ENCODE measurements at regions not wholly inside any gene's neighbourhood (a gene's known extent, or its start where the extent isn't known, plus 50 kb on each side); places are given as distances from the start of the nearest gene placed in this dataset.
A peak's percentile ranks its signal among the peaks of the same experiment; 100 is the strongest.

GRCh38 chr22:27509132-27509920 lies 292.2 kb downstream of the MN1 start:
- in situ Hi-C loops (cut with HindIII; ENCODE audit: low pct_unique_long_range_greater_than_20kb, low sequenced_read_pairs): no loop called here
- no peak for DNase-seq (ENCODE audit: low read depth in 1 of 2, low spot score in 1 of 2)
- no peak for TF ChIP-seq JUND (IDR thresholded peaks at IDR 0.05; ENCODE audit: low read depth)

- in situ Hi-C loops (cut with HindIII; ENCODE audit: low pct_unique_long_range_greater_than_20kb, low sequenced_read_pairs): no loop called here
- no peak for TF ChIP-seq JUND (IDR thresholded peaks at IDR 0.05; ENCODE audit: low read depth)
- DNase-seq (ENCODE audit: low read depth in 1 of 2, low spot score in 1 of 2): no peak
Measured at GRCh38 chr22:27510024-27510423, 291.5 kb downstream of the MN1 start.

GRCh38 chr22:27512283-27512761 lies 289.2 kb downstream of the MN1 start:
- no peak for TF ChIP-seq JUND (IDR thresholded peaks at IDR 0.05; ENCODE audit: low read depth)
- no peak for DNase-seq (ENCODE audit: low read depth in 1 of 2, low spot score in 1 of 2)
- in situ Hi-C loops (cut with HindIII; ENCODE audit: low pct_unique_long_range_greater_than_20kb, low sequenced_read_pairs): no loop called here

GRCh38 chr22:27513021-27513420 lies 288.5 kb downstream of the MN1 start:
- TF ChIP-seq JUND (IDR thresholded peaks at IDR 0.05; ENCODE audit: low read depth): no peak
- in situ Hi-C loops (cut with HindIII; ENCODE audit: low pct_unique_long_range_greater_than_20kb, low sequenced_read_pairs): no loop called here
- DNase-seq (ENCODE audit: low read depth in 1 of 2, low spot score in 1 of 2): peak in 1 of 2 experiments; percentile 10

GRCh38 chr22:27514601-27515523 lies 286.7 kb downstream of the MN1 start:
- in situ Hi-C loops (cut with HindIII; ENCODE audit: low pct_unique_long_range_greater_than_20kb, low sequenced_read_pairs): no loop called here
- TF ChIP-seq JUND (IDR thresholded peaks at IDR 0.05; ENCODE audit: low read depth): no peak
- no peak for DNase-seq (ENCODE audit: low read depth in 1 of 2, low spot score in 1 of 2)

GRCh38 chr22:27517361-27518155 lies 284.0 kb downstream of the MN1 start:
- no peak for DNase-seq (ENCODE audit: low read depth in 1 of 2, low spot score in 1 of 2)
- TF ChIP-seq JUND (IDR thresholded peaks at IDR 0.05; ENCODE audit: low read depth): no peak
- in situ Hi-C loops (cut with HindIII; ENCODE audit: low pct_unique_long_range_greater_than_20kb, low sequenced_read_pairs): no loop called here

GRCh38 chr22:27518531-27519340 lies 282.8 kb downstream of the MN1 start:
- no peak for TF ChIP-seq JUND (IDR thresholded peaks at IDR 0.05; ENCODE audit: low read depth)
- DNase-seq (ENCODE audit: low read depth in 1 of 2, low spot score in 1 of 2): no peak
- in situ Hi-C loops (cut with HindIII; ENCODE audit: low pct_unique_long_range_greater_than_20kb, low sequenced_read_pairs): no loop called here

- in situ Hi-C loops (cut with HindIII; ENCODE audit: low pct_unique_long_range_greater_than_20kb, low sequenced_read_pairs): no loop called here
- TF ChIP-seq JUND (IDR thresholded peaks at IDR 0.05; ENCODE audit: low read depth): no peak
- DNase-seq (ENCODE audit: low read depth in 1 of 2, low spot score in 1 of 2): no peak
Measured at GRCh38 chr22:27523711-27524110, 277.8 kb downstream of the MN1 start.

- in situ Hi-C loops (cut with HindIII; ENCODE audit: low pct_unique_long_range_greater_than_20kb, low sequenced_read_pairs): no loop called here
- TF ChIP-seq JUND (IDR thresholded peaks at IDR 0.05; ENCODE audit: low read depth): no peak
- no peak for DNase-seq (ENCODE audit: low read depth in 1 of 2, low spot score in 1 of 2)
Measured at GRCh38 chr22:27525711-27526110, 275.8 kb downstream of the MN1 start.

GRCh38 chr22:27526901-27527300 lies 274.7 kb downstream of the MN1 start:
- in situ Hi-C loops (cut with HindIII; ENCODE audit: low pct_unique_long_range_greater_than_20kb, low sequenced_read_pairs): no loop called here
- DNase-seq (ENCODE audit: low read depth in 1 of 2, low spot score in 1 of 2): no peak

GRCh38 chr22:27531782-27532530 lies 269.6 kb downstream of the MN1 start:
- no peak for TF ChIP-seq JUND (IDR thresholded peaks at IDR 0.05; ENCODE audit: low read depth)
- no peak for DNase-seq (ENCODE audit: low read depth in 1 of 2, low spot score in 1 of 2)
- in situ Hi-C loops (cut with HindIII; ENCODE audit: low pct_unique_long_range_greater_than_20kb, low sequenced_read_pairs): no loop called here

More at GRCh38 chr22:27526901-27527300, 274.7 kb downstream of the MN1 start:
- TF ChIP-seq JUND (IDR thresholded peaks at IDR 0.05; ENCODE audit: low read depth): no peak
